HL-60 (cell line): ENCODE measurements at regions not wholly inside any gene's neighbourhood (a gene's known extent, or its start where the extent isn't known, plus 50 kb on each side); places are given as distances from the start of the nearest gene placed in this dataset.

ENCODE experiments used
- DNase-seq, 2 experiments: peaks; one replicate each; pipeline ENCODE4 v3.0.0-alpha.2; 2010 to 2020; ENCODE audit warnings: low read depth in 1 of 2, low spot score in 1 of 2
- H3K27ac ChIP-seq: fragments of 250-450 bp; sonication (Bioruptor Pico); replicated peaks from 2 replicates; pipeline ENCODE4 v1.5.1; 2020; ENCODE audit warnings: mild to moderate bottlenecking, moderate library complexity
- H3K27me3 ChIP-seq: fragments of 250-450 bp; sonication (Bioruptor Pico); 2 replicates; pipeline ENCODE4 v1.5.1; 2021; ENCODE audit warnings: mild to moderate bottlenecking, moderate library complexity; ENCODE audit not compliant: insufficient read depth, poor library complexity, severe bottlenecking
- H3K4me3 ChIP-seq: replicated peaks from 2 replicates; pipeline ENCODE4 v1.5.1; 2011; ENCODE audit warnings: mild to moderate bottlenecking, control low read depth, low read length; ENCODE audit not compliant: insufficient read depth
- CTCF ChIP-seq: IDR thresholded peaks from one replicate; pipeline ENCODE4 v1.5.1; 2011; ENCODE audit warnings: low read length, control low read depth, inconsistent platforms; ENCODE audit not compliant: insufficient read depth
- GABPA ChIP-seq: IDR thresholded peaks from 2 replicates; pipeline ENCODE4 v1.6.1; 2012; ENCODE audit warnings: low read depth
- POLR2AphosphoS5 ChIP-seq: IDR thresholded peaks from 2 replicates; pipeline ENCODE4 v1.6.1; 2012; ENCODE audit warnings: low read depth
- REST ChIP-seq: IDR thresholded peaks from 2 replicates; pipeline ENCODE4 v1.6.1; 2012; ENCODE audit warnings: low read depth; ENCODE audit not compliant: insufficient replicate concordance
- SPI1 ChIP-seq: IDR thresholded peaks from 2 replicates; pipeline ENCODE4 v1.6.1; 2012; ENCODE audit warnings: low read depth, mild to moderate bottlenecking, borderline replicate concordance

- TF ChIP-seq POLR2AphosphoS5: no peak
- no peak for TF ChIP-seq CTCF
- TF ChIP-seq SPI1: no peak
- no peak for TF ChIP-seq GABPA
- no peak for TF ChIP-seq REST
- H3K27ac ChIP-seq: no peak overlapping the region
Observed at GRCh38 chr6:144416244-144416643, 131.1 kb downstream of the UTRN start.

GRCh38 chr6:144416773-144417172 lies 131.6 kb downstream of the UTRN start:
- TF ChIP-seq SPI1: no peak
- no peak for TF ChIP-seq GABPA
- TF ChIP-seq CTCF: no peak
- TF ChIP-seq REST: no peak
- no peak for TF ChIP-seq POLR2AphosphoS5
- Histone ChIP-seq H3K27me3 (no peaks in the 10 kb centered on the region), H3K4me3 (no peak overlapping the region), H3K27ac (no peak overlapping the region)
- no peak for DNase-seq

More at GRCh38 chr6:144416244-144416643, 131.1 kb downstream of the UTRN start:
- Histone ChIP-seq H3K4me3 (no peak overlapping the region), H3K27me3 (no peaks in the 10 kb centered on the region)
- DNase-seq: no peak

GRCh38 chr6:144417681-144418080 lies 132.5 kb downstream of the UTRN start:
- no peak overlapping the region for H3K4me3 ChIP-seq
- no peak for DNase-seq
- no peak overlapping the region for H3K27ac ChIP-seq
- no peaks in the 10 kb centered on the region for H3K27me3 ChIP-seq
- TF ChIP-seq CTCF: no peak
- TF ChIP-seq SPI1: no peak
- no peak for TF ChIP-seq POLR2AphosphoS5
- no peak for TF ChIP-seq REST
- no peak for TF ChIP-seq GABPA
